ACC112 (cell line): ENCODE measurements at regions not wholly inside any gene's neighbourhood (a gene's known extent, or its start where the extent isn't known, plus 50 kb on each side); places are given as distances from the start of the nearest gene placed in this dataset.
"Not testable (repeated sequence)": the region's sequence is repeated elsewhere in the genome, so short reads cannot be mapped to it uniquely, and the experiment has no call there.

Source experiments
- H2AFZ ChIP-seq: fragments of 200-600 bp; sonication (generic); one replicate; pipeline ENCODE4 v1.6.0; 2017; ENCODE audit warnings: antibody characterized with exemption, low read length; ENCODE audit not compliant: unreplicated experiment
- H3K27ac ChIP-seq: fragments of 200-600 bp; sonication (generic); 2 replicates; pipeline ENCODE4 v1.5.1; 2014; ENCODE audit warnings: low read depth, mild to moderate bottlenecking, antibody characterized with exemption, low read length, moderate library complexity
- H3K27me3 ChIP-seq: fragments of 200-600 bp; sonication (generic); 2 replicates; pipeline ENCODE4 v1.6.1; 2014; ENCODE audit warnings: mild to moderate bottlenecking, antibody characterized with exemption, low read length, moderate library complexity, mixed read lengths; ENCODE audit not compliant: insufficient read depth
- H3K36me3 ChIP-seq: fragments of 200-600 bp; sonication (generic); 2 replicates; pipeline ENCODE4 v1.6.1; 2016; ENCODE audit warnings: mild to moderate bottlenecking, antibody characterized with exemption, low read length, moderate library complexity, mixed read lengths; ENCODE audit not compliant: insufficient read depth
- H3K4me1 ChIP-seq: fragments of 200-600 bp; sonication (generic); one replicate; pipeline ENCODE4 v1.6.1; 2016; ENCODE audit warnings: low read length, mixed read lengths; ENCODE audit not compliant: insufficient read depth, unreplicated experiment, control insufficient read depth
- H3K4me3 ChIP-seq: fragments of 200-600 bp; sonication (generic); 2 replicates; pipeline ENCODE4 v1.5.1; 2014; ENCODE audit warnings: mild to moderate bottlenecking, low read depth, low read length
- H3K79me2 ChIP-seq: fragments of 200-600 bp; sonication (generic); one replicate; pipeline ENCODE4 v1.6.0; 2016; ENCODE audit warnings: low read length; ENCODE audit not compliant: control insufficient read depth, unreplicated experiment, insufficient read depth

DNA sequence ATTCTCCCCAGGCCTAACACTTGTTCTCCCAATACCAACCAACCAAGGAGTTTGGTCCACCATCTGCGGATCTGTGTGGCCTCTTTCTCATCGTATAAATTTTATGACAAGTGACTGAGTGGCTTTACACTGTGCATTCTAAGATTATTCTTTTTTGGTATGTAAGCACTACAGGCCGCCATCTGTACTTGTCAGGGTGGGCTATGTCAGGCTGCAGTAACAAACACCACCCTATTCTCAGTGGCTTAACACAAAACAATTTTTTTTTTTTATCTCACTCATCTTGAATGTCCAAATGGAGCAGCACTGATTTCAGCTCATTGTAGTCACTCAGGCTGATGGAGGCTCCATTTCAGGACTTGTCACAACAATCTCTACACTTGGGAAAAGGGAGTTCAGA, 412.7 kb upstream of the MIR17HG start:
- Histone ChIP-seq H3K36me3 (no peaks in the 10 kb centered on the region), H2AFZ (no peak overlapping the region), H3K79me2 (no peaks in the 10 kb centered on the region), H3K4me1 (no peaks in the 10 kb centered on the region), H3K4me3 (no peak overlapping the region), H3K27me3 (no peaks in the 10 kb centered on the region), H3K27ac (no peak overlapping the region)

DNA sequence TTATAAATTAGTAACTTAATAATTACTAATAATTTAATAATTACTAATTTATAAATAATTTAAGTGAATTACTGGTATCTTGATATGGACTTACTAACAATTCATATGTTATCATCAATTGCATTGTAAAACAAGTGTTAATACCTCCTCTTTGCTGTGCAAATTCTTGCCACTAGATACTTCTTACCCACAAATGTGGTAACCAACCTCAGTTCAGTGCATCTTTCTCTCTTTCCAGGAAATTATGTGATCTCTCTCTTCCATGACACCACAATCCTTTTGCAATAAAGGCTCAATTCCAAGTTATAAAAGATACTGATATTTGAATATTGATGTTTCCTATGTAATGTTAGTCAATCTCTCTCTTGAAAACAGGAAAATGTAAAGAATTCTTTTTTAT, 408.6 kb upstream of the MIR17HG start:
- no peak overlapping the region for H2AFZ ChIP-seq

DNA sequence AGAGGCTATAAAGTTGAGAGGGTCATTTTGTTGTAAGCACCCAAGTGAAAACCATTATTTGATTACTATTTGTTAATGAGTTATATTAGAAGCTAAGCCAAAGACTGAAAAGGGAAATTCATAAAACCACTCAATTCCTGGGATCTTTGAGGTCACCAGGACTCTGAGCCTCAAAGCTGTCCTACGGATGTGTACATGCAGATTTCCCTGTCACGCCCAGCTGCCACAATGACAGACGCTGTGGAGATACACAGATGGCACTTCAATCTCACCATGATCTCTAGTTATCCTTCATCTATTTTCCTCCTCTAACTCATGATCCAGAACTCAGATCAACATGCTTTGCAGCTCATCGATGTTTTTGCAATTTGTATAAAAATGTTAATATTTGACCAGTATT, 403.5 kb upstream of the MIR17HG start:
- Histone ChIP-seq H3K79me2 (no peaks in the 10 kb centered on the region), H2AFZ (no peak overlapping the region), H3K4me1 (no peaks in the 10 kb centered on the region), H3K4me3 (no peak overlapping the region), H3K27me3 (no peaks in the 10 kb centered on the region), H3K27ac (no peak overlapping the region), H3K36me3 (no peaks in the 10 kb centered on the region)

More for the DNA sequence above, 408.6 kb upstream of the MIR17HG start:
- Histone ChIP-seq H3K27ac (no peak overlapping the region), H3K36me3 (no peaks in the 10 kb centered on the region), H3K79me2 (no peaks in the 10 kb centered on the region), H3K4me3 (no peak overlapping the region), H3K27me3 (no peaks in the 10 kb centered on the region), H3K4me1 (no peaks in the 10 kb centered on the region)

DNA sequence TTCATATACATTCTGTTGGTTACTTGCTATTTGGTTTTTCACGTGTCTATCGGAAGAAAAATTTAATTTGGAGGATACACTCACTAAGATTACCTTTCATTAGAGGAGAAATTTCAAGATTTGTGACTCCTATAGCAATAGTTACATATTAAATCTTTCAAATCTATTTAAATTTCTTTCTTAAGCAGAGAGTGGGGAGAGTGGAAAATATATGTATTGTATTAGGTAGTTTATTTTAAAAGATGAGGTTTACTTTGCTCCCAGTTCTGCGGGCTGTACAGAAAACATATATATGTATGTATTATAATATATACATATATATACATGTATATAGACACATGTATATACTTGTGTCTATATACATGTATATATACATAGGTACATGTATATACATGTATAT, 402.3 kb upstream of the MIR17HG start:
- H3K27ac ChIP-seq, H3K27me3 ChIP-seq, H3K4me1 ChIP-seq, H3K36me3 ChIP-seq, H2AFZ ChIP-seq, H3K79me2 ChIP-seq, H3K4me3 ChIP-seq: not testable (repeated sequence)

DNA sequence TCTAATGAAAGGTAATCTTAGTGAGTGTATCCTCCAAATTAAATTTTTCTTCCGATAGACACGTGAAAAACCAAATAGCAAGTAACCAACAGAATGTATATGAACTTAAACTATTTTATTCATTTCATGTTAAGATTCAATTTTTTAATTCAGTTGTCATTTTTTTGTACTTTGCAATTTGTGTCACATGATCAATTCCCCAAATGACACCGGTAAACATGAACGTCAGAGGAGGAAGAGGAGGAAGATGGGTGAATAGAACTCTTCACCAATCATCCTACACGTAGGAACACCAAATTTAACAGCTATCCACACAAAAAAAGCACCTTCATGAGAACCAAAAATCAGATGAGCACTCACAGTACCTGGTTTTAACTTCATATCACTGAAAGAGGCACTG, 401.4 kb upstream of the MIR17HG start:
- not testable (repeated sequence) for H3K36me3 ChIP-seq

DNA sequence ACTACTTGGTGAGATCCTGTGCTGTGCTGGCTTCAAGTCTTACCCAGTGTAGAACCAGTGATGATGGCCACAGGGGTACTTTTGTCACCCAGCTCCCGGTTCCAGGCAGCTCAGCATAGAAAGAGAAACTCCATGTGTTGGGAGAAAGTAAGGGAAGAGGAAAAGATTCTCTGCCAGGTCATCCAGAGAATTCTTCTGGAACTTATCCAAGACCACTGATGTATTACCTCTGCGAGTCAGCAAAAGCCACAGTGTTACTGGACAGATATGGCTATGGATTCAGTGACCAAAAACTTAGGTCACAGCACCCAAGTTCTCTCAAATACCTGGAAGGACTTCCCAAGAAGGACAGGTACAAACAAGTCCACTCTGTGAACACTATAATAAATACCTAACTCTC, 399.5 kb upstream of the MIR17HG start:
- Histone ChIP-seq H3K4me3 (no peak overlapping the region), H2AFZ (no peak overlapping the region), H3K4me1 (no peaks in the 10 kb centered on the region), H3K27me3 (no peaks in the 10 kb centered on the region), H3K27ac (no peak overlapping the region), H3K36me3 (no peaks in the 10 kb centered on the region), H3K79me2 (no peaks in the 10 kb centered on the region)

More for the DNA sequence above, 401.4 kb upstream of the MIR17HG start:
- not testable (repeated sequence) for H3K79me2 ChIP-seq, H3K4me3 ChIP-seq, H3K27me3 ChIP-seq, H2AFZ ChIP-seq, H3K4me1 ChIP-seq, H3K27ac ChIP-seq

DNA sequence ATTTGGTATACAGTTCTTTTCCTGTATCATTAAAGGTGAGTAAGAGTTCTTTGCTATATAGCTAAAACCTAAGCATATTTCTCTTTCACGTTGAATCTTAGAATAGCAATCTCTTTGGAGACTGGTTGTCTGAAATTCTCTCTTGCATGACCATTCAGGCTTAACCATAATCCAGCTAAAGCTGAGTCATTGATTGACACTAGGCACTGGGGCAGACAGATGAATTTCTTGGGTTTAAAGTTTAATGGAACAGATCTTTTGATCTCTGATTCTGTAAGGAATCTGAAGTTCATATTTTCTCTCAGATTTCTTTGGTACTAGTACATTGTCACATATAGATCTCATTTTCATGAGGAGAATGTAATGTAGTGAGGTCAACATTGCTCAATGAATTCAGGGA, 397.3 kb upstream of the MIR17HG start:
- Histone ChIP-seq H3K79me2 (no peaks in the 10 kb centered on the region), H3K27ac (no peak overlapping the region), H3K36me3 (no peaks in the 10 kb centered on the region), H3K4me3 (no peak overlapping the region), H3K27me3 (no peaks in the 10 kb centered on the region), H3K4me1 (no peaks in the 10 kb centered on the region), H2AFZ (no peak overlapping the region)

DNA sequence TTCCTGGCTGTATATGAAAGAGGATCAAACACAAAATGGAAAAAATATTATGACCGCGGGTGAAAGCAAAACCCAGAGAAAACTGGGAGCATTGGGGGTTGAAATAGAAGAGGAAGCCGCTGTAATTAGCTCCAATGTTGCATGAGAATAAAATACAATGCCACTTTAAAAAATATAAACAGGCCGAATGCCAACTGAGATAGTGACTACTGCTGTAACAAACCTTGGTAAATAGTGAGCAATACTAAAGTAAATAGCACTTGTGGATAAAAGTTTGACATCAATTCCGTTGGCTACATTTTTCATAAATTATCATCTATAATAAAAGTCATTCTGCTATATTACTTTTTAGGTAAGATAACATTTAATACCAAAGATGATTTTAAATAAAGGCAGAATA, 395.8 kb upstream of the MIR17HG start:
- H2AFZ ChIP-seq, result no peak overlapping the region
- no peaks in the 10 kb centered on the region for H3K79me2 ChIP-seq
- H3K4me1 ChIP-seq, result no peaks in the 10 kb centered on the region
- no peaks in the 10 kb centered on the region for H3K27me3 ChIP-seq
- no peaks in the 10 kb centered on the region for H3K36me3 ChIP-seq
- no peak overlapping the region for H3K4me3 ChIP-seq
- H3K27ac ChIP-seq, result no peak overlapping the region

DNA sequence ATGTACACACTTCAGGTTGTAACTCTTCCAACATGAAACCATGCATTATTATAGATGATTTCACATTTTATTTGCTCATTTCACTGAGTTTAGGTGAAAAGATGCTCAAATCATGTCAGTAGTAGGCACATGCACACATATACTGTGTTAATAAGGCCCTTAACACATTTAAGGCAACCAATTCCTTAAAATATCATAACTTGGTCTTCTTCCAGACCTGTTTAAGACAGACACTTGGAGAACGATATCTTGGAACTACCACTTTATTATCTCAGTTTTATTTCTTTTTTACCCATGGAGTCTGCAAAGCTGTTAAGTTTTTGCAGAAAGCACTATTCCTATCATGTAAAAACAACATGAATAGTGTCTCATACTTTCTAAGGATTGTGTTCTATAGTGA, 395.2 kb upstream of the MIR17HG start:
- Histone ChIP-seq H2AFZ (no peak overlapping the region), H3K79me2 (no peaks in the 10 kb centered on the region), H3K4me1 (no peaks in the 10 kb centered on the region), H3K4me3 (no peak overlapping the region), H3K36me3 (no peaks in the 10 kb centered on the region), H3K27ac (no peak overlapping the region), H3K27me3 (no peaks in the 10 kb centered on the region)

DNA sequence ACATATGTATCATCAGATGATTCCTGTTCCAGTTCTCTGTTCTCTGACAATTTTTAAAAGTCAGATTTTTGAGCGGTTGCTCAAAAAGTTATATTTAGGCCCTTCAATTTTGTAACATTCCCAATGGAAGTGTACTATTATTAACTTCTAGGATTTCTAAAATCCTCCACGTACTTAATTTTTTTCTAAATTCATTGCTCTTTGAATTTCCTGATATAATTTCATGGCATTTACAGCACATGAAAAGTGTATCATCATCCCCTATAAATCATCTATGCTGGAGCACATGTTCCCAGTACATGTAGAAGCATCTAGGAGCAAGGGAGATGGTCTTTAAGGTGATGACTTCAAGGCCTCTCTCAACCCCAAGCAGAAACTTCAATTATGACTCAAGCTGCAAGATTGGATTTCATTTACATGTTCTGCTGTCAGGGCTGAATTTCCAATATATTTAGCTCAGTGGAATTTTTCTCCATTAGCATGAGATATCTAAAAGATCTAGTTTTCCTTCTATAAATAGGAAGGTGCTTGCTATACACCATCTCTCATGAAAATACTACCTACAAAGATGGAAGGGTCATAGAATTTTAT, 392.8 kb upstream of the MIR17HG start:
- H2AFZ ChIP-seq, result no peak overlapping the region
- H3K4me3 ChIP-seq, result no peak overlapping the region
- no peaks in the 10 kb centered on the region for H3K27me3 ChIP-seq
- H3K4me1 ChIP-seq, result no peaks in the 10 kb centered on the region
- H3K27ac ChIP-seq, result no peak overlapping the region
- no peaks in the 10 kb centered on the region for H3K79me2 ChIP-seq
- no peaks in the 10 kb centered on the region for H3K36me3 ChIP-seq

DNA sequence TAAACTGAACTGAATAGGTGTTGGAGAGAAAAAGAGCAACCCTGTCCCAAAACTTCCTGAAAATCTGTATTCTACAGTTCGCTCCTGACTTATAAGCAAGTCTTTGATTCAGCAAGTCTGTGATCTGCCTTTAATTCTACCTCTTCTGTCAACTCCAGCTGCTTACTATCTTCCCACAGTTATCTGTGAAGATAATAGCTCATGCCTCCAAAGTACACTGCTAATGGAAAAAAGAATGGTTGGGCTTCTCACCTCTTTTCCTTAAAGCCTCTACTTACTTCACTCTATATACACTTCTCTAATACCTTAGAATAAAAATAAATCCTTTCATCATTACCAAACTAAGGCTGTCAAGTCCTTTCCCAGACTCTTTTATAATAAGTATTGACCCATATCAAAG, 391.5 kb upstream of the MIR17HG start:
- H3K4me1 ChIP-seq, result no peaks in the 10 kb centered on the region
- H3K4me3 ChIP-seq, result no peak overlapping the region
- no peak overlapping the region for H3K27ac ChIP-seq
- H3K79me2 ChIP-seq, result no peaks in the 10 kb centered on the region
- H3K27me3 ChIP-seq, result no peaks in the 10 kb centered on the region
- no peaks in the 10 kb centered on the region for H3K36me3 ChIP-seq
- no peak overlapping the region for H2AFZ ChIP-seq
